Esophagus squamous epithelium (tissue), 4 donors: ENCODE measurements at regions not wholly inside any gene's neighbourhood (a gene's known extent, or its start where the extent isn't known, plus 50 kb on each side); places are given as distances from the start of the nearest gene placed in this dataset.

Experiments used
- POLR2A ChIP-seq, 4 donors: fragments of 450-650 bp; IDR thresholded peaks; one replicate each; pipeline ENCODE4 v1.6.1; 2017; ENCODE audit warnings: antibody characterized with exemption in 4 of 4, mild to moderate bottlenecking in 4 of 4, moderate library complexity in 3 of 4
- TF ChIP-seq, protein P1 (sequence below), 6 experiments: fragments of 450-650 bp in 4 of 6; fragments of 200-600 bp in 2 of 6; sonication (generic) in 2 of 6; IDR thresholded peaks; one replicate each; pipeline ENCODE4 v1.5.1; 2016 to 2019; ENCODE audit warnings: antibody characterized with exemption in 6 of 6, mild to moderate bottlenecking in 4 of 6, moderate library complexity in 4 of 6

DNA sequence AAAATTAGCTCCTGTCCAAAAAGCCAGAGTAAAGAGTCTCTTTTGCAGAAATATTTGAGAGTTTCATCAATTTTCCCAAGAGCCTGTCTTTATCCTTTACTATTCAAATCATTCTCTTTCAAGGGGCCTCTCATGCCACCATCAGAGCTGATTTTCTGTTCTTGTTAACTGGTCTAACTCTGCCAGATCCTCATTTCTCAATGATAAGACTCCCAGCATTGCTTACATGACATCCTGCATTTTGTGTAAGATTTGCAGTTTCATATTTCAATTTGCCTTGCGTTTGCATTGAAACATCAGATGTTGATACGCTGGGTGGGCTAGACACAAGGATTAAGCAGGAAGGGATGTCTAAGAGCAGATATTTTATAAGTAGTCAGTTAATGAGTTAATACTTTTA is 228.7 kb downstream of the TBL1XR1 start:
- TF ChIP-seq, protein P1, sequence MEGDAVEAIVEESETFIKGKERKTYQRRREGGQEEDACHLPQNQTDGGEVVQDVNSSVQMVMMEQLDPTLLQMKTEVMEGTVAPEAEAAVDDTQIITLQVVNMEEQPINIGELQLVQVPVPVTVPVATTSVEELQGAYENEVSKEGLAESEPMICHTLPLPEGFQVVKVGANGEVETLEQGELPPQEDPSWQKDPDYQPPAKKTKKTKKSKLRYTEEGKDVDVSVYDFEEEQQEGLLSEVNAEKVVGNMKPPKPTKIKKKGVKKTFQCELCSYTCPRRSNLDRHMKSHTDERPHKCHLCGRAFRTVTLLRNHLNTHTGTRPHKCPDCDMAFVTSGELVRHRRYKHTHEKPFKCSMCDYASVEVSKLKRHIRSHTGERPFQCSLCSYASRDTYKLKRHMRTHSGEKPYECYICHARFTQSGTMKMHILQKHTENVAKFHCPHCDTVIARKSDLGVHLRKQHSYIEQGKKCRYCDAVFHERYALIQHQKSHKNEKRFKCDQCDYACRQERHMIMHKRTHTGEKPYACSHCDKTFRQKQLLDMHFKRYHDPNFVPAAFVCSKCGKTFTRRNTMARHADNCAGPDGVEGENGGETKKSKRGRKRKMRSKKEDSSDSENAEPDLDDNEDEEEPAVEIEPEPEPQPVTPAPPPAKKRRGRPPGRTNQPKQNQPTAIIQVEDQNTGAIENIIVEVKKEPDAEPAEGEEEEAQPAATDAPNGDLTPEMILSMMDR (IDR thresholded peaks at IDR 0.05) = no peak
- TF ChIP-seq POLR2A (IDR thresholded peaks at IDR 0.05) = no peak
